Ascending aorta (tissue), 2 donors: ENCODE measurements at regions not wholly inside any gene's neighbourhood (a gene's known extent, or its start where the extent isn't known, plus 50 kb on each side); places are given as distances from the start of the nearest gene placed in this dataset.

Experiments
- DNase-seq, 2 donors: peaks; one replicate each; pipeline ENCODE4 v3.0.0-alpha.2; 2019; ENCODE audit warnings: low spot score in 2 of 2
- H3K27ac ChIP-seq, 2 donors: fragments of 200-600 bp; sonication (generic); one replicate each; pipeline ENCODE4 v1.5.1; 2016 to 2017; ENCODE audit warnings: mild to moderate bottlenecking in 1 of 2
- H3K27me3 ChIP-seq: fragments of 200-600 bp; sonication (generic); one replicate; pipeline ENCODE4 v1.5.1; 2017
- H3K36me3 ChIP-seq, 2 donors: fragments of 200-600 bp; sonication (generic); one replicate each; pipeline ENCODE4 v1.5.1; 2016
- H3K4me1 ChIP-seq, 2 donors: fragments of 200-600 bp; sonication (generic); one replicate each; pipeline ENCODE4 v1.5.1; 2016 to 2017; ENCODE audit warnings: mild to moderate bottlenecking in 1 of 2
- H3K4me3 ChIP-seq, 2 donors: fragments of 200-600 bp; sonication (generic); one replicate each; pipeline ENCODE4 v1.5.1; 2016 to 2017; ENCODE audit warnings: mild to moderate bottlenecking in 1 of 2
- H3K9me3 ChIP-seq, 2 donors: fragments of 200-600 bp; sonication (generic); one replicate each; pipeline ENCODE4 v1.5.1; 2016
- intact Hi-C: fragments of 100-400 bp; cut with DNase I; formaldehyde crosslinking; loops from one replicate; pipeline ENCODE4 v1.15.1; 2023
- TF ChIP-seq, protein P1 (sequence below), 3 experiments: fragments of 200-600 bp in 2 of 3; fragments of 450-650 bp in 1 of 3; sonication (generic) in 2 of 3; IDR thresholded peaks; one replicate each; pipeline ENCODE4 v1.5.1; 2016 to 2019; ENCODE audit warnings: antibody characterized with exemption in 3 of 3, mild to moderate bottlenecking in 1 of 3, moderate library complexity in 1 of 3

DNA sequence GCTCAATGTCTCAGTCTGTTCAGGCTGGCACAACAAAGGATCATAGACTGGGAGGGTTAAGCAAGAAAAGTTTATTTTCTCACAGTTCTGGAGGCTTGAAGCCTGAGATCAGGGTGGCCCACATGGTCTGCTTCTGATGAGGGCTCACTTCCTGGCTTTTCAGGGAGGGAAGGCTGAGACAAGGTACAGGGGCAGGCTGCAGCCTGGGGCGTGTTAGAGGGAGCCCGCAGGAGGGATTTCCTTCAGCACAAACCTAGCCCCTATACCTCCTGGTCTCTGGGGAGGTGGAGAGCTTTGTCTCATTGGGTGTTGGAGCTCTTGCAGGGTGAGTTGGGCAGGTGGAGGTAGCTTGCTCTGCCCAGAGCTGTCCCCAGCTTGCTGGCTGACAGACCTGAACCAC is 81.1 kb upstream of the GPR6 start:
- no peak for DNase-seq
- Histone ChIP-seq H3K27ac (no peak overlapping the region), H3K9me3 (no peaks in the 10 kb centered on the region), H3K27me3 (no peaks in the 10 kb centered on the region), H3K36me3 (no peaks in the 10 kb centered on the region), H3K4me3 (no peak overlapping the region), H3K4me1 (peaks cover 0 to 3% of the 10 kb centered on the region in 2 donors)
- intact Hi-C loops: no loop called here
- TF ChIP-seq, protein P1, sequence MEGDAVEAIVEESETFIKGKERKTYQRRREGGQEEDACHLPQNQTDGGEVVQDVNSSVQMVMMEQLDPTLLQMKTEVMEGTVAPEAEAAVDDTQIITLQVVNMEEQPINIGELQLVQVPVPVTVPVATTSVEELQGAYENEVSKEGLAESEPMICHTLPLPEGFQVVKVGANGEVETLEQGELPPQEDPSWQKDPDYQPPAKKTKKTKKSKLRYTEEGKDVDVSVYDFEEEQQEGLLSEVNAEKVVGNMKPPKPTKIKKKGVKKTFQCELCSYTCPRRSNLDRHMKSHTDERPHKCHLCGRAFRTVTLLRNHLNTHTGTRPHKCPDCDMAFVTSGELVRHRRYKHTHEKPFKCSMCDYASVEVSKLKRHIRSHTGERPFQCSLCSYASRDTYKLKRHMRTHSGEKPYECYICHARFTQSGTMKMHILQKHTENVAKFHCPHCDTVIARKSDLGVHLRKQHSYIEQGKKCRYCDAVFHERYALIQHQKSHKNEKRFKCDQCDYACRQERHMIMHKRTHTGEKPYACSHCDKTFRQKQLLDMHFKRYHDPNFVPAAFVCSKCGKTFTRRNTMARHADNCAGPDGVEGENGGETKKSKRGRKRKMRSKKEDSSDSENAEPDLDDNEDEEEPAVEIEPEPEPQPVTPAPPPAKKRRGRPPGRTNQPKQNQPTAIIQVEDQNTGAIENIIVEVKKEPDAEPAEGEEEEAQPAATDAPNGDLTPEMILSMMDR (IDR thresholded peaks at IDR 0.05): no peak

DNA sequence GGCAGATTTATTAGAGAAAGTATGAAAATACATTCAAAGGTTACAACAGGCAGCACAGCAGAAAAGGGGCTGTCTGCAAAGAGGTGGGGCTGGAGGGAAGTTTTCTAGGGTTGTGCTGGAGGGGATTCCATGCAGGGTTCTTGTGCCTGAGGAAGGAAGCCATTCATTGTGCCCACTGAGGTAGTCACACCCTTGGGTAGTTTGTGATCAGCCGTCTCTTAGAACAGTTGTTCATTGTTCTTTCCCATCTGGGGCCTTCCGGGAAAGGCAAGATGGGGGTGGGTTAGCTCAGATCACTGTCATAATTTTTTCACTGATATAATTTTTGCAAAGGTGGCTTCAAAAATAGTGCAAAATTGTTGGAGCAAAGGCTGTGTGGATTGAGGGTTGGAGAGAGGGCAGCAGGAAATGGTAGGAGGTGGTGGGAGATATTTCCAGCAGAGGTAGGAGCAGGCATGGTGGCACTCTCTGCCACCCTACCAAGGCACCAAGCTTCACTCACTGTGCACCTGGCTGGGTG is 80.5 kb upstream of the GPR6 start:
- no peak for DNase-seq
- Histone ChIP-seq H3K9me3 (no peaks in the 10 kb centered on the region), H3K27ac (no peak overlapping the region), H3K27me3 (no peaks in the 10 kb centered on the region), H3K36me3 (no peaks in the 10 kb centered on the region), H3K4me3 (no peak overlapping the region), H3K4me1 (peaks cover 0 to 3% of the 10 kb centered on the region in 2 donors)
- intact Hi-C loops: no loop called here
- TF ChIP-seq, protein P1 (IDR thresholded peaks at IDR 0.05): no peak

DNA sequence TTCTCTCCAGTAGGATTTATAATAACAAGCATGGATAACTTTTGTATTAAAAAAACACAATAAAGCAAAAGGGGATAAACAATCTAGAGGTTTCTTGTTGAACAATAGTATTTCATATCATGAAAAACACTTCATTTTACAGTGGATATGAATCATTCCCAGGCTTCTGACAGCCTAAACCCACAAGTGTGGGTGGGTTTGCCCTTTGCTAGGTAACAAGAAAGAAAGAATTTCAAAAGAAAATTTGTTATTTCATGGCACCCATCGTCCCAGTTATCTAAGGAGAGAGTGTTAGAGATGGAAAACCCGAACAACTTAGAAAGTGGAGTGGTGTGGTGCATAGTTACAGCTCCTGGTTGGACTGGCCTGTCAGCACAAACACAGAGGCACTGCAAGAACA is 76.1 kb upstream of the GPR6 start:
- Histone ChIP-seq H3K4me1 (peaks cover 0 to 2% of the 10 kb centered on the region in 2 donors), H3K27ac (no peak overlapping the region), H3K9me3 (no peaks in the 10 kb centered on the region), H3K36me3 (no peaks in the 10 kb centered on the region), H3K27me3 (no peaks in the 10 kb centered on the region), H3K4me3 (no peak overlapping the region)
- intact Hi-C loops: no loop called here
- no peak for DNase-seq
- TF ChIP-seq, protein P1 (IDR thresholded peaks at IDR 0.05): no peak

DNA sequence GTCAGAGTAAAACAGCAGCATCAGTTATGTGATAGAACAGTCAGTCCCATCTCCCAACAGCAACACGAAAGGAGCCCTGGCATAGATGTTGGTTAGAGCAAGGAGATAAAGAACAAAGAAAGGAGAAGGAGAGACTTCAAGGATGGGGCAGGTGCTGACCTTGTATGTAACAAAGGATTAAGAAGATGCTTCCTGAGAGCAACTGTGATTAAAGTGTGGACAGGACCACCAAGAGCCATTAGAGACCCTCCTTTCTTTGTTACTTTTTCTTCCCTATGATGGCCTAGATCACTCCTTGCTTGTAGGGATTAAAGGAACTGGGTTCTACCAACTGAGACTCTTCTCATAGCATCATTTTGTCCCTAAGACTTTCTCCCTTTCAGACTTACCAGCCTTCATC is 75.2 kb upstream of the GPR6 start:
- TF ChIP-seq, protein P1 (IDR thresholded peaks at IDR 0.05): no peak
- Histone ChIP-seq H3K36me3 (no peaks in the 10 kb centered on the region), H3K9me3 (no peaks in the 10 kb centered on the region), H3K4me1 (no peaks in the 10 kb centered on the region), H3K27ac (no peak overlapping the region), H3K4me3 (no peak overlapping the region), H3K27me3 (no peaks in the 10 kb centered on the region)
- intact Hi-C loops: no loop called here
- DNase-seq: no peak

DNA sequence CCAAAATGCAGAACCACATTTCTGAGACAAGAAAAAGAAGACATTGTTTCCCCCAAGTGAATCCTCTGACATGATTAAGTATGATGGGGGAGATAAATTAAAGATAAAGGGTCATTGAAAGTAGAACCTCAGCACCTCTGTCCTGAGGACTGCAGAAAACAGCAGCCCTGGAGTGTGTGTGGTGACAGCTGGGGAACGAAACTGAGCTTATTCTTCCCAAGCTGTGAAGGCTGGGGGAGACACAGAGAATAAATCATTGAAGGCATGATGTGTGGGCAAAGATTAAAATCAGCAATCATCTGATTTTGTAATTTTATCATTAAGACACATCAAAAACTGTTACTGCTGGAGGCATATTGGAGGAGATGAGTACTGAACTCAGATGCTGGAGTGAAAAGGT is 67.5 kb upstream of the GPR6 start:
- no peaks in the 10 kb centered on the region for H3K4me1 ChIP-seq
- H3K9me3 ChIP-seq: no peaks in the 10 kb centered on the region
- no peaks in the 10 kb centered on the region for H3K36me3 ChIP-seq
- no peak for DNase-seq
- intact Hi-C loops: no loop called here
- H3K27ac ChIP-seq: no peak overlapping the region
- TF ChIP-seq, protein P1 (IDR thresholded peaks at IDR 0.05): no peak
- H3K27me3 ChIP-seq: no peaks in the 10 kb centered on the region
- H3K4me3 ChIP-seq: no peak overlapping the region

DNA sequence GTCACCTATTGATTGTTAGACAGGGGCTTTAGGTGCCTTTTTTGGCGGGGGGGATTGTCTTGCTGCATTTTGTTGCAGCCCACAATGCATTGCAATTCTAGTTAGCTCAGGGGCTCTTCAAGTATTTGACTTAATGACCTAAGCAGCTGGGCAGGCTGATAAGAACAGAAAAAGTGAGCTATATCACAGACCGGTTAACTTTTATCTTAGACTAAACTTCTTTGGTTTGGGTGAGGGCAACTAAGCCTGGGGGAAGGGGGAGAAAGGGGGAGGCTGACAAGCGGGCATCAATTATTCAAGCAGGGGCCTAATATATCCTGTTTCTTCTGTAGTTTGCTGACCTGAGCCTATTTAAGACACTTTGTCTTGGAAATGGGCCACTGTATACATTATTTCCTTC is 66.0 kb upstream of the GPR6 start:
- intact Hi-C loops: no loop called here

More for the DNA sequence above, 66.0 kb upstream of the GPR6 start:
- no peak for DNase-seq
- no peaks in the 10 kb centered on the region for H3K36me3 ChIP-seq
- H3K4me1 ChIP-seq: no peaks in the 10 kb centered on the region
- no peaks in the 10 kb centered on the region for H3K9me3 ChIP-seq
- no peak overlapping the region for H3K4me3 ChIP-seq
- no peaks in the 10 kb centered on the region for H3K27me3 ChIP-seq
- H3K27ac ChIP-seq: no peak overlapping the region
- TF ChIP-seq, protein P1 (IDR thresholded peaks at IDR 0.05): no peak
